ENCODE measurements at regions not wholly inside any gene's neighbourhood (a gene's known extent, or its start where the extent isn't known, plus 50 kb on each side); places are given as distances from the start of the nearest gene placed in this dataset.

GRCh38 chr7:32241636-32242035 lies 171.4 kb upstream of the PDE1C start:
- no peak for TF ChIP-seq RCOR1 (conservative IDR thresholded peaks at IDR 0.05; ENCODE audit: low read depth, low read length)
- TF ChIP-seq CEBPB (IDR thresholded peaks at IDR 0.05; ENCODE audit: borderline replicate concordance in 1 of 2, low read depth in 2 of 2, low read length in 2 of 2): no peak
- no peak for TF ChIP-seq E2F4 (IDR thresholded peaks at IDR 0.05; ENCODE audit: low read depth, low read length)
- no peak for TF ChIP-seq SKIL (IDR thresholded peaks at IDR 0.05; ENCODE audit: low read depth, poor library complexity, severe bottlenecking)
- TF ChIP-seq CTCF (IDR thresholded peaks at IDR 0.05 in 2 of 3, conservative IDR thresholded peaks at IDR 0.05 in 1 of 3; ENCODE audit: control insufficient read depth in 2 of 3, extremely low read depth in 1 of 3, insufficient read depth in 1 of 3, low read depth in 3 of 3, low read length in 3 of 3): no peak
